ENCODE measurements at regions not wholly inside any gene's neighbourhood (a gene's known extent, or its start where the extent isn't known, plus 50 kb on each side); places are given as distances from the start of the nearest gene placed in this dataset.

DNA sequence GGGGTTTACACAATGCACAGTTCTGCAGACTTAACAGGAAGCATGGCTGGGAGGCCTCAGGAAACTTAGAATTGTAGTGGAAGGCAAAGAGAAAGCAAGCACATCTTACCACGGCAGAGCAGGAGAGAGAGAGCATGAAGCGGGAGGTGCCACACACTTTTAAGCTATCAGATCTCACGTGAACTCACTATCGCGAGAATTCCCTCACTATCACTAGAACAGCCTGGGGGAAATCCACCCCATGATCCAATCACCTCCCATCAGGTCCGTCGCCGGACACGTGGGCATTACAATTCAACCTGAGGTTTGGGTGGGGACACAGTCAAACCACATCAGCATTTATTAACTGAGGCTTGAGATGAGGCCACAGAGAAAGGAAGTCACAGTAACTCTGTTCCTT, 326.7 kb downstream of the C16orf95 start:
- Histone ChIP-seq H4K20me1 (ENCODE audit: insufficient read depth, low read length) (no peaks in the 10 kb centered on the region), H3K27ac (ENCODE audit: low read depth, low read length) (no peak overlapping the region), H3K36me3 (ENCODE audit: insufficient read depth, low read length) (no peaks in the 10 kb centered on the region), H3K4me3 (ENCODE audit: insufficient read depth, low read depth, low read length) (no peak overlapping the region), H3K27me3 (ENCODE audit: insufficient read depth, low read length) (no peaks in the 10 kb centered on the region), H3K9me3 (ENCODE audit: insufficient read depth, low read depth, low read length) (peaks cover 3% of the 10 kb centered on the region), H3K79me2 (ENCODE audit: insufficient read depth, low read length) (no peaks in the 10 kb centered on the region), H3K4me2 (ENCODE audit: low read length) (no peak overlapping the region), H3K4me1 (ENCODE audit: insufficient read depth, low read length) (peaks cover 31% of the 10 kb centered on the region), H3K9ac (ENCODE audit: low read length) (no peak overlapping the region), H2AFZ (ENCODE audit: low read depth, low read length) (no peak overlapping the region)
- Mint-ChIP-seq H3K27me3 (ENCODE audit: low read depth, unreplicated experiment) (peaks cover 7% of the 10 kb centered on the region), H3K36me3 (ENCODE audit: low read depth, unreplicated experiment) (no peaks in the 10 kb centered on the region), H3K9me3 (ENCODE audit: unreplicated experiment) (no peaks in the 10 kb centered on the region), H3K4me3 (ENCODE audit: unreplicated experiment) (no peak overlapping the region), H3K27ac (ENCODE audit: unreplicated experiment) (no peak overlapping the region), H3K4me1 (ENCODE audit: low read depth, unreplicated experiment) (peaks cover 32% of the 10 kb centered on the region)
- DNase-seq (ENCODE audit: low read depth) = no peak
- TF ChIP-seq EZH2 (IDR thresholded peaks at IDR 0.05; ENCODE audit: insufficient read depth, low read length) = no peak
- no peak for TF ChIP-seq CTCF (IDR thresholded peaks at IDR 0.05; ENCODE audit: insufficient read depth, low read depth, low read length)
- FAIRE-seq = no peak

DNA sequence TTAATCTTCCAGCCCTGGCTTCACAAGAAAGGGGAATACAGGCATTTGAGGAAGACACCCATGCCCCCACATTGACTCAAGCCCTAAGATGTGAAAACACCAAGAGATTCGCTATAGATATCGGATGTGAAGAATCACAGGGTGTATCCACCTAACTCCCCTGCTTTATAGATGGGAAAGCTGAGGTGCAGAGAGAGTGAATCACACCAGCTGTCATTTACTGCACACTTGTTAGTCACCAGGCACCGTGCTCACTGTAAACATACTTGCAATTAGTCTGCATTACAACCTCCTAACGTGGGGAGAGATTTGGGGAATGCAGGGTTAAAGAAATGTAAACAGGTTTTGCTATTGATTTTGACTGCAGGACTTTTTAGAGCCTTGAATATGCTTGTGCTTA, 325.5 kb downstream of the C16orf95 start:
- Mint-ChIP-seq H3K9me3 (ENCODE audit: unreplicated experiment) (no peaks in the 10 kb centered on the region), H3K27me3 (ENCODE audit: low read depth, unreplicated experiment) (peaks cover 7% of the 10 kb centered on the region), H3K36me3 (ENCODE audit: low read depth, unreplicated experiment) (no peaks in the 10 kb centered on the region), H3K27ac (ENCODE audit: unreplicated experiment) (no peak overlapping the region), H3K4me1 (ENCODE audit: low read depth, unreplicated experiment) (peaks cover 32% of the 10 kb centered on the region), H3K4me3 (ENCODE audit: unreplicated experiment) (no peak overlapping the region)
- Histone ChIP-seq H3K27me3 (ENCODE audit: insufficient read depth, low read length) (no peaks in the 10 kb centered on the region), H3K4me2 (ENCODE audit: low read length) (peak overlapping the region; percentile 15), H3K27ac (ENCODE audit: low read depth, low read length) (no peak overlapping the region), H4K20me1 (ENCODE audit: insufficient read depth, low read length) (no peaks in the 10 kb centered on the region), H3K36me3 (ENCODE audit: insufficient read depth, low read length) (no peaks in the 10 kb centered on the region), H3K4me3 (ENCODE audit: insufficient read depth, low read depth, low read length) (no peak overlapping the region), H3K79me2 (ENCODE audit: insufficient read depth, low read length) (no peaks in the 10 kb centered on the region), H3K9ac (ENCODE audit: low read length) (no peak overlapping the region), H3K9me3 (ENCODE audit: insufficient read depth, low read depth, low read length) (peaks cover 3% of the 10 kb centered on the region), H2AFZ (ENCODE audit: low read depth, low read length) (no peak overlapping the region), H3K4me1 (ENCODE audit: insufficient read depth, low read length) (peaks cover 33% of the 10 kb centered on the region)
- FAIRE-seq = no peak
- TF ChIP-seq CTCF (IDR thresholded peaks at IDR 0.05; ENCODE audit: insufficient read depth, low read depth, low read length) = no peak
- no peak for TF ChIP-seq EZH2 (IDR thresholded peaks at IDR 0.05; ENCODE audit: insufficient read depth, low read length)
- DNase-seq (ENCODE audit: low read depth) = peak; percentile 72

DNA sequence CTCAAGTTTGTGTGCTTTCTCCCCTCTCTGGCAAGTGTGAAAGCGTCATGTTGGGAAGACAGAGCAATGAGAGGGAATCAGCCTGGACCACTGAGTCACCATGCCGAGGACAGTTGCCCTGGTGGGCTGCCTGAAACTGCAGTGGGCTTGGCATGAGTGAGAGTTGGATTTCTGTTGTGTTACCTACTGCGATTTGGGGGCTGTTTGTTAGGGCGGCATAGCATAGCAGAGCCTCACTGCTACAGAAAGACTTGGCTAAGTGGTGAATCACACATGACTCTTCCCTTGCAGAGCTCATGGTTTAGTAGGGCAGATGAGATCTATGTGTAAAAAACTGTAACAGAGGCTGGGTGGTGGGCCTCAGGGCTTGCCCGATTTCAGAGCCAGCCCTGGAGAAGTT, 324.6 kb downstream of the C16orf95 start:
- no peak for DNase-seq (ENCODE audit: low read depth)
- no peak overlapping the region for H3K4me3 ChIP-seq (ENCODE audit: insufficient read depth, low read depth, low read length)
- Mint-ChIP-seq H3K9me3 (ENCODE audit: unreplicated experiment) (no peaks in the 10 kb centered on the region), H3K27me3 (ENCODE audit: low read depth, unreplicated experiment) (peaks cover 7% of the 10 kb centered on the region), H3K27ac (ENCODE audit: unreplicated experiment) (peak overlapping the region; percentile 73), H3K4me3 (ENCODE audit: unreplicated experiment) (no peak overlapping the region), H3K36me3 (ENCODE audit: low read depth, unreplicated experiment) (no peaks in the 10 kb centered on the region), H3K4me1 (ENCODE audit: low read depth, unreplicated experiment) (peaks cover 32% of the 10 kb centered on the region)
- H3K4me1 ChIP-seq (ENCODE audit: insufficient read depth, low read length) = peaks cover 33% of the 10 kb centered on the region
- FAIRE-seq = no peak
- H3K9ac ChIP-seq (ENCODE audit: low read length) = no peak overlapping the region
- no peak for TF ChIP-seq CTCF (IDR thresholded peaks at IDR 0.05; ENCODE audit: insufficient read depth, low read depth, low read length)
- no peak for TF ChIP-seq EZH2 (IDR thresholded peaks at IDR 0.05; ENCODE audit: insufficient read depth, low read length)
- H4K20me1 ChIP-seq (ENCODE audit: insufficient read depth, low read length) = no peaks in the 10 kb centered on the region
- H3K9me3 ChIP-seq (ENCODE audit: insufficient read depth, low read depth, low read length) = peaks cover 3% of the 10 kb centered on the region
- H3K4me2 ChIP-seq (ENCODE audit: low read length) = no peak overlapping the region
- no peak overlapping the region for H2AFZ ChIP-seq (ENCODE audit: low read depth, low read length)
- no peaks in the 10 kb centered on the region for H3K36me3 ChIP-seq (ENCODE audit: insufficient read depth, low read length)
- no peaks in the 10 kb centered on the region for H3K27me3 ChIP-seq (ENCODE audit: insufficient read depth, low read length)
- no peak overlapping the region for H3K27ac ChIP-seq (ENCODE audit: low read depth, low read length)
- no peaks in the 10 kb centered on the region for H3K79me2 ChIP-seq (ENCODE audit: insufficient read depth, low read length)

Measured in astrocyte (in vitro differentiated cells and primary cell).